NCI-H128 (cell line): ENCODE measurements at regions not wholly inside any gene's neighbourhood (a gene's known extent, or its start where the extent isn't known, plus 50 kb on each side); places are given as distances from the start of the nearest gene placed in this dataset.

ENCODE experiments used
- DNase-seq: peaks from one replicate; lab custom pipeline; 2025; ENCODE audit not compliant: unreplicated experiment; lab: John Stamatoyannopoulos, UW

- no peak for DNase-seq
Observed at GRCh38 chr3:177995381-177996085, 540.7 kb upstream of the KCNMB2 start.

GRCh38 chr3:178001670-178002101 lies 534.5 kb upstream of the KCNMB2 start:
- DNase-seq: no peak

GRCh38 chr3:178002113-178002512 lies 534.1 kb upstream of the KCNMB2 start:
- DNase-seq: no peak

- DNase-seq: no peak
Observed at GRCh38 chr3:178003756-178004155, 532.5 kb upstream of the KCNMB2 start.

GRCh38 chr3:178005961-178006360 lies 530.3 kb upstream of the KCNMB2 start:
- DNase-seq: no peak

- no peak for DNase-seq
Observed at GRCh38 chr3:178010306-178010705, 525.9 kb upstream of the KCNMB2 start.

GRCh38 chr3:178019645-178020044 lies 516.6 kb upstream of the KCNMB2 start:
- no peak for DNase-seq

GRCh38 chr3:178022599-178022998 lies 513.6 kb upstream of the KCNMB2 start:
- no peak for DNase-seq

GRCh38 chr3:178028933-178029332 lies 507.3 kb upstream of the KCNMB2 start:
- DNase-seq: no peak

GRCh38 chr3:178036451-178037144 lies 499.6 kb upstream of the KCNMB2 start:
- no peak for DNase-seq

GRCh38 chr3:178041931-178042330 lies 494.3 kb upstream of the KCNMB2 start:
- no peak for DNase-seq

- no peak for DNase-seq
Observed at GRCh38 chr3:178042376-178042775, 493.9 kb upstream of the KCNMB2 start.

GRCh38 chr3:178043084-178043483 lies 493.2 kb upstream of the KCNMB2 start:
- no peak for DNase-seq

- DNase-seq: no peak
Observed at GRCh38 chr3:178044320-178044719, 491.9 kb upstream of the KCNMB2 start.

- no peak for DNase-seq
Observed at GRCh38 chr3:178047496-178047895, 488.7 kb upstream of the KCNMB2 start.

- no peak for DNase-seq
Observed at GRCh38 chr3:178048768-178049167, 487.5 kb upstream of the KCNMB2 start.

GRCh38 chr3:178054471-178054870 lies 481.8 kb upstream of the KCNMB2 start:
- DNase-seq: no peak

GRCh38 chr3:178055939-178056338 lies 480.3 kb upstream of the KCNMB2 start:
- no peak for DNase-seq

GRCh38 chr3:178056868-178057267 lies 479.4 kb upstream of the KCNMB2 start:
- no peak for DNase-seq

GRCh38 chr3:178058629-178059028 lies 477.6 kb upstream of the KCNMB2 start:
- DNase-seq: no peak

GRCh38 chr3:178059119-178059518 lies 477.1 kb upstream of the KCNMB2 start:
- peak; percentile 22 for DNase-seq

- DNase-seq: no peak
Observed at GRCh38 chr3:178059836-178060235, 476.4 kb upstream of the KCNMB2 start.

- no peak for DNase-seq
Observed at GRCh38 chr3:178060407-178060806, 475.8 kb upstream of the KCNMB2 start.
